Stimulated activated naive CD8-positive, alpha-beta T cell treated with anti-CD3 and anti-CD28 coated beads, Interleukin-15, amount 100 ng/mL, for 72 hours (primary cell): ENCODE measurements at regions not wholly inside any gene's neighbourhood (a gene's known extent, or its start where the extent isn't known, plus 50 kb on each side); places are given as distances from the start of the nearest gene placed in this dataset.
A peak's percentile ranks its signal among the peaks of the same experiment; 100 is the strongest.

ENCODE experiments used
- ATAC-seq: fragments of 150-1000 bp; cut with Tn5 transposase; 2 replicates; pipeline ENCODE4 v1.10.0; 2021; ENCODE audit warnings: mild to moderate bottlenecking, moderate library complexity
- DNase-seq, 2 donors: peaks; one replicate each; pipeline ENCODE4 v3.0.0; 2021 to 2022
- H3K27ac Mint-ChIP-seq, 2 donors: one replicate each; pipeline ENCODE4 v1.8.0; 2022; ENCODE audit warnings: mild to moderate bottlenecking in 2 of 2, mixed read lengths in 2 of 2, moderate library complexity in 2 of 2
- H3K27me3 Mint-ChIP-seq: one replicate; pipeline ENCODE4 v1.8.0; 2022; ENCODE audit warnings: mixed read lengths
- H3K4me1 Mint-ChIP-seq: one replicate; pipeline ENCODE4 v1.8.0; 2022; ENCODE audit warnings: mild to moderate bottlenecking, mixed read lengths
- H3K4me3 Mint-ChIP-seq, 2 donors: one replicate each; pipeline ENCODE4 v1.8.0; 2022; ENCODE audit warnings: mild to moderate bottlenecking in 2 of 2, mixed read lengths in 2 of 2, moderate library complexity in 1 of 2
- H3K9me3 Mint-ChIP-seq, 2 donors: one replicate each; pipeline ENCODE4 v1.8.0; 2022; ENCODE audit warnings: mixed read lengths in 2 of 2

DNA sequence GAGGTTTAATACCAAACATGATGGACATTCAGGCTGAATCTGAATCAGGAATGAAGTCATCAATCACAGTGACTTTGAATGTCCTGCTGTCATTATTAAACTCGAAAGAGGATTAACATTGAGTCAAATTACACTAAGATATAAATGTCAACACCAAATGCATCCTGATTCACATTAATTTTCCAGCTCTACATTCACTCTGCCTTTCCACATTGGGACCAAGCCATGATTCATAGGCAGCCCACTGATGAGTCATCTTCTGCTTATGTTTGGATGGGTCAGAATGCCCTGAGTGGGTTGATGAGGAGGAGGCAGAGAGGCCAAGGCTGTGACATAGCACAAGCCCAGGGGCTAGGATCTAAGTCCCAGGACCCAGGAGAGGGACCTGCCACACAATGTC is 247.6 kb upstream of the RPS6KA3 start:
- peaks cover 40% of the 10 kb centered on the region for H3K4me1 Mint-ChIP-seq
- no peak for ATAC-seq
- peaks cover 19% of the 10 kb centered on the region for H3K27me3 Mint-ChIP-seq
- peaks cover 0 to 6% of the 10 kb centered on the region in 2 donors for H3K9me3 Mint-ChIP-seq
- no peak overlapping the region for H3K4me3 Mint-ChIP-seq
- no peak overlapping the region for H3K27ac Mint-ChIP-seq
- no peak for DNase-seq

DNA sequence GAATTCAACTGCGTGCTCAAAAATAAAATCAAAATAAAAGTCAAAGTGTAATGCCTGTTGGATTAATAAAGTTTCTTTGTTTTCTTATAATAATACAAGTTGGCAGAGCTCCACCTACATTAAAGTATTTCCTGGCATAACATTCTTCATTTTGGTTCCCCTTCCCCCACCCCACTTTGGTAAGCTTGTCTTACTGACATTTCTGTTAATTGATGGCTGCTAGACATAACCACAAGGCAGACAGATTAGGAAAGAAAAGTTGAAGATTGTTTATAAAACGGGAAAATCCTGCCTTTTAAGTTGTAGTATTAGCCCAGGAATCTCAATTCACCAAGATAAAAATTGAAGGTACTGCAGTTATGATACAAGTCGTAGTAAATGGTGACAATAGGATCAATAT is 246.5 kb upstream of the RPS6KA3 start:
- Mint-ChIP-seq H3K27me3 (peaks cover 7% of the 10 kb centered on the region), H3K4me3 (no peak overlapping the region), H3K4me1 (peaks cover 28% of the 10 kb centered on the region), H3K9me3 (peaks cover 0 to 10% of the 10 kb centered on the region in 2 donors), H3K27ac (no peak overlapping the region)
- no peak for ATAC-seq
- no peak for DNase-seq

DNA sequence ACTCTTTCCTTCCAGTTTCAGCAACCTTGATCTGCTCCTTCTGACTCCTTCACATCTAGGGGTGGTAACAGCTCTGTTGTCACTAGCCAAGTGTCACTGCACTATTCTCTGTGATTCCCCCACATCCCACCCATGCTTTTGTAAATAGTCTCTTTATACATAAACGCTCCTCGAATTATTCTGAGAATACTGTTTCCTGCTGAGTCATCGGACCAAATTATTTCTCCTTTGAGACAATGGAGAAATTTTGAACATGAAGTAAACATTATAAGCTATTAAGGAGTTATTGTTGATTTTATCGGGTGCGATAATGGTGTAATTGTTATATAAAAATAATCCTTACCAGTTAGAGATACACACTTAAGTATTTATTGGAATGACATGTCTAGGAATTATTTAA is 245.1 kb upstream of the RPS6KA3 start:
- H3K4me3 Mint-ChIP-seq: no peak overlapping the region
- peaks cover 0 to 10% of the 10 kb centered on the region in 2 donors for H3K9me3 Mint-ChIP-seq
- peaks cover 23% of the 10 kb centered on the region for H3K4me1 Mint-ChIP-seq
- H3K27ac Mint-ChIP-seq: no peak overlapping the region
- no peak for ATAC-seq
- no peaks in the 10 kb centered on the region for H3K27me3 Mint-ChIP-seq
- no peak for DNase-seq

DNA sequence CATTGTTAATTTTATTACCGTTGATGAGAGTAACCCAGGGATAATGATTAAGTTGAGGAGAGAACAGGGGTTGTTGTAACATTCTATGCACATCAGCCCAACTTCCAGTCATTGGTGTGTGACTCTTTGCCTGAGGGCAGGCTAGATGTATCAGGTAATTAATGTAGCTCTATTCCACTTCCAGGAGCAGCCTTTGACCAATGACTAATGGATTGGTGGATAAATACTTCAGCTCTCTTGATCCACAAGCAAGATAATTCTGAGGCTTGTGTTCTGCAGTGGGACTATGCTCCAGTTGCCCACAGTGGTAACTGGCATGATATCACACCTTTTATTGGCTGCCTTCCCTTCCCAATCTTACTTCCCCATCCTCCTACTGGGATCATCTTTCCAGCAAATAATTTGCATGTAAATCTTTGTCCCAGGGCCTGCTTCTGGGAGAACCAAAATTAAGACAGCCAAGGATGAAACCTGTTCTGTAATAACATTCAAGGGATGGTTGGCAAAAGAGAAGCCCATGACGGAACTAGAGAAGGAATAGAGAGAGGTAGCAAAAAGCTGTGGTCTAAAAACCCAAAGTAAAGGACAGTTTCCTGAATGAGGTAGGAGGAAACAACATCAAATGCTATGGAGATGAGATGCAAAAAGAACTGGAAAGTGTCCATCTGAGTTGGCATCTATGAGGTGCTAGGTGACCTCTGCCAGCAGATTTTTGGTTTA is 241.4 kb upstream of the RPS6KA3 start:
- ATAC-seq: no peak
- H3K4me3 Mint-ChIP-seq: no peak overlapping the region
- H3K27me3 Mint-ChIP-seq: no peaks in the 10 kb centered on the region
- H3K4me1 Mint-ChIP-seq: peaks cover 5% of the 10 kb centered on the region
- no peak for DNase-seq
- no peak overlapping the region for H3K27ac Mint-ChIP-seq
- H3K9me3 Mint-ChIP-seq: peaks cover 0 to 4% of the 10 kb centered on the region in 2 donors

DNA sequence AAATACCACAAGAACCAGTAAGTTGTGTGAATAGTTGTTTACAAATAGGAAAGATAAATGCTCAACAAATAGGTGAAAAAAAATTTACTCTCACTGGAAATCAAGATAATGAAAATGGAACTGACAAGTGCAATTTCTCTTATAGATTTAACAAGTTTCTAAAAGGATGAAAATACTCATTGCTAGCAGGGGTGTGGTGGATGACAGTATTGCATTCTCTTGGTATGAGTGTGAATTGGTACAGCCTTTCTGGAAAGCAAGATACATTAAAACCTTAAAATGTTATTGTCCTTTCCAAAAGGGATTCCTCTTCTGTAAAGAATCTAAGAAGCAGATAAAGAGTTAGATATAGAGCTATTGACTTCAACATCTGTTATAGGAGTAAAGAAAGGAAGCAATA is 240.0 kb upstream of the RPS6KA3 start:
- Mint-ChIP-seq H3K27me3 (no peaks in the 10 kb centered on the region), H3K4me3 (no peak overlapping the region), H3K9me3 (peaks cover 0 to 4% of the 10 kb centered on the region in 2 donors), H3K4me1 (peaks cover 3% of the 10 kb centered on the region), H3K27ac (no peak overlapping the region)
- no peak for DNase-seq
- peak; percentile 69 for ATAC-seq

DNA sequence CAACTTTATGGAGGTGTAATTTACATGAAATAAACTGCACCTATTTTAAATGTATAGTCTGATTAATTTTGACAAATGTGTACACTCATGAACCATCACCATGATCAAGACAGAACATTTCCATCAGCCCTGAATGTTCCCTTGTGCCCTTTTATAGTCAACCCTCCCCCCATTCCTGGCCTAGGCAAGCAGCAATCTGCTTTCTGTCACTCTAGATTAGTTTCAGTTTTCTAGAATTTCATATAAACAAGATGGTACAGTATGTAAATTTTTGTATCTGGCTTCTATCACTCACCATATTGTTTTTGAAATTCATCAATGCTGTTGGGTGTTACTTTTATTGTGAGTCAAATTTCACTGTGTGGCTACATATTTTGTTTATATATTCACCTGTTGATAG is 234.2 kb upstream of the RPS6KA3 start:
- Mint-ChIP-seq H3K4me3 (no peak overlapping the region), H3K27ac (no peak overlapping the region), H3K9me3 (no peaks in the 10 kb centered on the region), H3K4me1 (peaks cover 18% of the 10 kb centered on the region), H3K27me3 (no peaks in the 10 kb centered on the region)
- ATAC-seq: no peak
- no peak for DNase-seq

DNA sequence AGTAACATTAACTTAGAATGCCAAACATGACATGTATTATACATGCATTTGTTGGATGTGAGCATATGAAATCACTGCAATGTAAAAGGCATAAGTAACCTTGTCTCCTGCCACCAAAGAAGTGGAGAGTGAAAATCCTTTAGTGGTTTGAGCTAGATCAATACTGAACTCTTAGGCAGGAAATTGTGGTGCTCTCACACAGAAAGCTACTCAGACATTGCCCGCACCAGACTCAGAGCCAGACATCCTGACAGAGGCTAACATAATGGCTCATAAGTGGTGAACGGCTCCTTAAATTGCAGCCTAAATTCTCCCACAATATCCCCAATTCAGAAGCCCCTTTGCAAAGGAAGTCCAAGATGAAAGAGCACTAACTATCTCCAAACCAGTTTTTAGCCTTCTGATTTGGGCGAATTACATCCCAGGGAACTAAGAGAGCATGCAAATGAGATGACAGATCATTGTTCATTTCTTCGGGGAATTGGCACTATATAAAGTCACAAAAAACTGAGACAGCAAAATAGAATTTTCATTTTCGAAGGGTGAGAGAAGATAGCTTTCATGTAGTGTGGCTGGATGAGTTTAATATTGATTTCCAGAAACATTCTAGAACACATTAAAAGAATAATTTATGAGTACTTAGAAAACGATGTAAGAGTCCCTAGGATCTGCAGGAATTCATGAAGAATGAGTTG is 233.6 kb upstream of the RPS6KA3 start:
- Mint-ChIP-seq H3K4me1 (peaks cover 18% of the 10 kb centered on the region), H3K4me3 (peak overlapping the region; percentile 24 to 45), H3K27ac (no peak overlapping the region), H3K27me3 (no peaks in the 10 kb centered on the region), H3K9me3 (no peaks in the 10 kb centered on the region)
- ATAC-seq (peak; percentile 99), DNase-seq (peak in 1 of 2 donors; percentile 37)

DNA sequence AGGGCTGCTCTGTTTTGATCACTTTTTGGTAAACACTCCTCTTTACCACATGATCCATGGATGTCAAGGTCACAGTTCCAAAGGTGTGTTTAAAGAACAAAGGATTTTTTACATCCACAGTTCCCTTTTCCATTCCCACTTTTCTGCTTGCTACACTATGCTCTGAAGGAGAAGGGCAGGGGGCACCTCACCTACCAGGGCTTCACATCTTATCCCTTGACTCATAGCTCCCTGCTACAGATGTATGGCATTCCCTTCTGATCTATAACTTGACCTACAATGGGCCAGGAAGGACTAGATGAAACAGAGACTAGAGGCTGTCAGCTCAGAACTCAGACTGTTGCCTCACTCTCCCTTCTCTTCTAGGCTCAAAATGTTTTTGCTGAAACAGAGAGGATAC is 233.1 kb upstream of the RPS6KA3 start:
- Mint-ChIP-seq H3K4me3 (no peak overlapping the region), H3K27ac (no peak overlapping the region), H3K27me3 (no peaks in the 10 kb centered on the region), H3K4me1 (peaks cover 18% of the 10 kb centered on the region), H3K9me3 (no peaks in the 10 kb centered on the region)
- no peak for DNase-seq
- ATAC-seq: no peak

DNA sequence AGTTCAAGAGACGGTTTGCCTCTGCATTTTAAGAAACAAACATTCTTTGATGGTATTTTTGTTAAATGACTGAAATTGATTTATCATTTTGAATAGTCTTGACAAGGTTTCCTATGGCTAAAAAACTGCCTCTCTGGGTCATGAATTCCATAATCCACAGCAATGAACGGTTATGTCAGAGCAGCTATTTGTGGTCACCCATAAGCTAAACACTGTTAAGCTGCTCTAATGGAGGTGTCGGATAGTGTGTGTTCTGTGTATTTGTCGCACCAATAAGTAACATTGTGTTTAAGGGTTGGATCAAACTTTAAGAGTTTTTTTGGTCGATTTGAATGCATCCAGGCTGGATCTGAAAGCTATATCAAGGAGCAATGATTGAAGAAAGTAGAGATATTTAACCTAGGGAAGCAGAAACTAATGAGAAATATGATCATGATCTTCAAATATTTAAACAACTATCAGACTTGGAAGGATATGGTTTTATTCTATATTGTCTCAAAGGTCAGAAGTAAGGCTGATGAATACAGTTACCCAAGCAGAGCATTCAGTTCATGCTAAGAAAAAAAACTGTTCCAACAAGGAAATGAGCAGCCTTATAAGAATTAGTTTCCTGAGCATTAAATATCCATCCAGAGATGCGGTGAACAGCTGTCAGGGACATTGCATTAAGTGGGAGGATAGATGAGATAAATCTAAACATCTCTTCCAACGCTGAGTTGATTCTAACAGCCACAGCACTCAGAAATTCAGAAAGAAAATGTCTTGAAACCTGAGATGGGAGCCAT is 232.3 kb upstream of the RPS6KA3 start:
- H3K4me1 Mint-ChIP-seq: peaks cover 18% of the 10 kb centered on the region

DNA sequence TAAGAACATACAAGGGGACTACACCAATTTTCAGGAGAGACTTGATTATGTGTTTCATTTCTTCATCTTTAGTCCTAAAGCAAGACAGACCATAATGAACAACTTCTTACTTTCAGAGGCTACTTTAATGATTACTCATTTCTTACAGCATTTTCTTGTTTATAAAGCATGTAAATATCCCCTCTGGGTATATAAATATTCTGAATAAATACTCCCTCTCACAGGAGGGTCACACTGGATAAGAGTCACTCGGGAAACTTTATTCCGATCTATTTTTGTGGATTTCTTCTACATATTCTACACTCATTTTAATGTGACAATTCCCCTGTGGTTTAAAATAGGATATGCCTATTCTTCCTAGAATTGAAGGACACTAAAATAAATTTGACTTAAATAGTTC is 228.9 kb upstream of the RPS6KA3 start:
- Mint-ChIP-seq H3K9me3 (no peaks in the 10 kb centered on the region), H3K27me3 (no peaks in the 10 kb centered on the region), H3K4me3 (no peak overlapping the region), H3K4me1 (peaks cover 11% of the 10 kb centered on the region), H3K27ac (no peak overlapping the region)
- ATAC-seq (no peak), DNase-seq (no peak)

More for the DNA sequence above, 232.3 kb upstream of the RPS6KA3 start:
- Mint-ChIP-seq H3K27me3 (no peaks in the 10 kb centered on the region), H3K9me3 (no peaks in the 10 kb centered on the region), H3K27ac (no peak overlapping the region), H3K4me3 (no peak overlapping the region)
- DNase-seq (no peak), ATAC-seq (no peak)

DNA sequence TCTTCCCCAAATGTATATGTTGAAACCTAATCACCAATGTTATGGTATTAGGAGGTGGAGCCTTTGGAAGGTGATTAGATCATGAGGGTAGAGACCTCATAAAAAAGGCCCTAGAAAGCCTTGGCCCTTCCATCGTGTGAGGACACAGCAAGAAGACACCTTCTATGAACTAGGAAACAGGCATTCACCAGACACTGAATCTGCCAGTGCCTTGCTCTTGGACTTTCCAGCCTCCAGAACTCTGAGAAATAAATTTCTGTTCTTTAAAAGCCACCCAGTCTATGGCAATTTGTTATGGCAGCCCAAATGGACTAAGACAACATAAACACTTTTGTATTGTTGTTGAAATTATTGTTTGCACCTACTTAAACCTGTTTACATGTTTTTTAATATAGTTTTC is 221.8 kb upstream of the RPS6KA3 start:
- ATAC-seq (no peak), DNase-seq (no peak)
- Mint-ChIP-seq H3K4me1 (peaks cover 9% of the 10 kb centered on the region), H3K27ac (no peak overlapping the region), H3K27me3 (no peaks in the 10 kb centered on the region), H3K4me3 (no peak overlapping the region), H3K9me3 (no peaks in the 10 kb centered on the region)

DNA sequence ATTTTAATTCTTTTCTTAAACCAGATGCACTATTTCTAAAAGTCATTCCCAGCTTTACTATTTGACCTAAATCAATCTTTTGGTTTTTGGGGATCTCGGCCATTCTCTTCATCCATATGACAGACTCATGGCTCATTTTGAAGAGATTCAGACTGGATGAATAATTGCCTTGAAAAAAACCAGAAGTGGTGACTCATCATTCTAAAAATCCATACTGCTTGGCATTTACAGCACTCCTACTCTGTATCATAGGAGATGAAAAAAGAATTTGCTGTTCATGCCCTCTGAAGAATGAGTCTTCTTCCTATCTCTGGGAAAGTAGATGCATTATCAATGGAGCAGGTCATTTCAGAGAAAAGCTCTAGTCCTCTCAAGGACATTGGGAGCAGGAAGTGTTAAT is 220.5 kb upstream of the RPS6KA3 start:
- no peak for ATAC-seq
- no peak overlapping the region for H3K27ac Mint-ChIP-seq
- peaks cover 9% of the 10 kb centered on the region for H3K4me1 Mint-ChIP-seq
- no peaks in the 10 kb centered on the region for H3K27me3 Mint-ChIP-seq
- DNase-seq: no peak
- H3K4me3 Mint-ChIP-seq: no peak overlapping the region
- no peaks in the 10 kb centered on the region for H3K9me3 Mint-ChIP-seq

DNA sequence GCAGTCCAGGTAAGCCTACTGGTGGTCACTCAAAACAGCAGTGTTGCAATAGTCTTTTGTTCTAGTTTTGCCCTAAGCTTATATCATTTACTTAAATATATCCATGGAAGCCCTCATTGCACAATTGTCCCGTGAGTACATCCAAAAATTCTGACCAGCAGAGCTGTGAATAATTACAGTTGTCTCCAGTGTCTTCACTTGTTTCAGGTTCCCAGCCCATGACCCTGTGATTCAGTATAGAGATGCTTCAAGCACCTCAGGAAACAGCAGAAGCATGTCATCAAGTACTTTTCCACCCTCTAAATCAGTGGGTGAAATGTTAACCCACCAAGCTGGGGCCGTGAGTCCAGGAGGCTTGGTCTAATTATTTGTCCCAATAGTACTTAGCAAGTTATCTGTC is 214.9 kb upstream of the RPS6KA3 start:
- H3K27ac Mint-ChIP-seq: no peak overlapping the region
- H3K4me3 Mint-ChIP-seq: no peak overlapping the region
- peaks cover 0 to 6% of the 10 kb centered on the region in 2 donors for H3K9me3 Mint-ChIP-seq
- H3K27me3 Mint-ChIP-seq: peaks cover 9% of the 10 kb centered on the region
- no peak for DNase-seq
- no peak for ATAC-seq
- no peaks in the 10 kb centered on the region for H3K4me1 Mint-ChIP-seq

DNA sequence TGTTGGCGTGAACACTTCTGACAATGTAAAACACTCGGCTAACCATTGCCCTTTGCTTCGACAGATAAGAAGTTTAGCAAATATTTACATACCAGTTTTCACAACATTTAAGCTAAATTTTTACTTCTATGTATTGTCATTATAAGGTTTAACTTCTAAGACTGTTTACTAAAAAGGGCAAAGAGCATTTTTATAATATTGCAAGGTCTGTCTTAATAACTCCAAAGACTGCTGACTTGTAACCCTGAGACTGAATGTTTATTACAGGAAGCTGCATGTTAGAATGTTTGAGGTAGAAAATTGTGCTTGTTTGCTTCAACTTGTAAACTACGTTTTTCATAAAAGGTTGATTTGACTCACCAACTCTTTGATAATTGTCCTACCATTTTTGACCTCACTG is 213.2 kb upstream of the RPS6KA3 start:
- peaks cover 9% of the 10 kb centered on the region for H3K27me3 Mint-ChIP-seq
- no peak overlapping the region for H3K4me3 Mint-ChIP-seq
- no peak for DNase-seq
- H3K9me3 Mint-ChIP-seq: peaks cover 0 to 6% of the 10 kb centered on the region in 2 donors
- ATAC-seq: no peak
- H3K27ac Mint-ChIP-seq: no peak overlapping the region
- no peaks in the 10 kb centered on the region for H3K4me1 Mint-ChIP-seq

DNA sequence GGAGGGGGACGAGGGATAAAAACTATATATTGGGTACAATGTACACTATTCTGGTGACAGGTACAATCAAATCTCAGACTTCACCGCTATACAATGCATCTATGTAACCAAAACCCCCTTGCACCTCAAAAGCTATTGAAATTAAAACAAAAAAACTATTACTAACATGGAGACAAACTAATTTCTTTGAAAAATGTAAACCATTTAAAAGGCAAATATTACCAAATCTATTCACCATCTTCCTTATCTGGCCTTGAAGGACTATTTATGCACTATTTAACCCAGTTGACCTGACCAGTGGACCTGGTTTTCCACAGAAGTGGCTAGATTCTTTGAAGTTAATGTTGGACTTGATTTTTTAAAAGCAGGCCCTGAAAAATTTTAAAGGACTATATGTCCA is 212.3 kb upstream of the RPS6KA3 start:
- DNase-seq (no peak), ATAC-seq (no peak)
- no peak overlapping the region for H3K4me3 Mint-ChIP-seq
- H3K27me3 Mint-ChIP-seq: peaks cover 9% of the 10 kb centered on the region
- no peak overlapping the region for H3K27ac Mint-ChIP-seq
- H3K4me1 Mint-ChIP-seq: no peaks in the 10 kb centered on the region
- peaks cover 0 to 6% of the 10 kb centered on the region in 2 donors for H3K9me3 Mint-ChIP-seq
